ENCODE measurements at regions not wholly inside any gene's neighbourhood (a gene's known extent, or its start where the extent isn't known, plus 50 kb on each side); places are given as distances from the start of the nearest gene placed in this dataset.

- no peak for DNase-seq
Observed at GRCh38 chr2:59706729-59707128, 846.7 kb downstream of the BCL11A start.

GRCh38 chr2:59703796-59704195, 849.7 kb downstream of the BCL11A start:
- no peak for DNase-seq

GRCh38 chr2:59702026-59702425, 851.4 kb downstream of the BCL11A start:
- no peak for DNase-seq

GRCh38 chr2:59701271-59701994, 852.0 kb downstream of the BCL11A start:
- no peak for DNase-seq

- DNase-seq: no peak
Observed at GRCh38 chr2:59694176-59694575, 859.3 kb downstream of the BCL11A start.

GRCh38 chr2:59693231-59693959, 860.1 kb downstream of the BCL11A start:
- no peak for DNase-seq

GRCh38 chr2:59691518-59692190, 861.8 kb downstream of the BCL11A start:
- no peak for DNase-seq

- no peak for DNase-seq
Observed at GRCh38 chr2:59690849-59691248, 862.6 kb downstream of the BCL11A start.

- DNase-seq: no peak
Observed at GRCh38 chr2:59684771-59685166, 868.7 kb downstream of the BCL11A start.

- DNase-seq: no peak
Observed at GRCh38 chr2:59684116-59684770, 869.2 kb downstream of the BCL11A start.

- DNase-seq: no peak
Observed at GRCh38 chr2:59680863-59681262, 872.6 kb downstream of the BCL11A start.

- DNase-seq: no peak
Observed at GRCh38 chr2:59677158-59677557, 876.3 kb downstream of the BCL11A start.

GRCh38 chr2:59674100-59674499, 879.4 kb downstream of the BCL11A start:
- DNase-seq: no peak

GRCh38 chr2:59665021-59665420, 888.4 kb downstream of the BCL11A start:
- DNase-seq: no peak

GRCh38 chr2:59662127-59662861, 891.2 kb downstream of the BCL11A start:
- DNase-seq: no peak

- no peak for DNase-seq
Observed at GRCh38 chr2:59660262-59660661, 893.2 kb downstream of the BCL11A start.

GRCh38 chr2:59658906-59659635, 894.4 kb downstream of the BCL11A start:
- no peak for DNase-seq

- DNase-seq: no peak
Observed at GRCh38 chr2:59655809-59656208, 897.6 kb downstream of the BCL11A start.

GRCh38 chr2:59654710-59655109, 898.7 kb downstream of the BCL11A start:
- DNase-seq: no peak

GRCh38 chr2:59653164-59653563, 900.3 kb downstream of the BCL11A start:
- DNase-seq: no peak

GRCh38 chr2:59630789-59631188, 922.7 kb downstream of the BCL11A start:
- no peak for DNase-seq

- DNase-seq: no peak
Observed at GRCh38 chr2:59627599-59627998, 925.9 kb downstream of the BCL11A start.

All from hematopoietic multipotent progenitor cell treated with erythropoietin and hydrocortisone succinate and interleukin-3 and kit ligand, for 8 days (in vitro differentiated cells).